ENCODE measurements at regions not wholly inside any gene's neighbourhood (a gene's known extent, or its start where the extent isn't known, plus 50 kb on each side); places are given as distances from the start of the nearest gene placed in this dataset.

DNA sequence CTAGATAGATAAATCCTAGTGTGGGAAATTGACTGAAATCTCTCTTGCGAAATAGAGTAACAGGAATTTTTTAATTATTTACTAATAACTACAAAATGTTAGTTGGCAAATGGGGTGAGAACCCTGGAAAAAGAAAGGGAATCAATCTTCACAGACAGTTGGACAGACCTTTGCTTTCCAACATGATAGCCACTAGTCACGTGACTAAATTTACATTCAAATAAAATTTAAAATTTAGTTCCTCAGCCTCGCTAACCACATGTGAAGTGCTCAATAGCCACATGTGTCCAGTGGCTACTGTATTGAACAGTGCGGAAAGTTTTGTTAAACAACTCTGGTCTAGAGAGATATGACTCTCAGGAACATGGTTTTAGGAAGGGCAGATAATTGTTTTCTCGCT, 289.9 kb upstream of the RASA1 start:
- ChIA-PET CTCF (no interaction called here), POLR2A (no interaction called here)
- WGBS (ENCODE audit: missing lambda C conversion rate), result 69% methylated on average over 5 of the region's 5 CpGs
- DNase-seq (ENCODE audit: low read depth in 1 of 2, low spot score in 1 of 2) (no peak), ATAC-seq (no peak), FAIRE-seq (no peak)
- Histone ChIP-seq H3K4me3 (no peak overlapping the region), H3K4me1 (no peaks in the 10 kb centered on the region; the same call in 2 of the 3 replicates), H3K4me2 (no peak overlapping the region), H3K27ac (no peak overlapping the region), H3K9me3 (no peaks in the 10 kb centered on the region)
- no peak for TF ChIP-seq KDM1A (IDR thresholded peaks at IDR 0.05; ENCODE audit: low read depth)
- TF ChIP-seq HOXB5 (CRISPR knock-in tag; IDR thresholded peaks at IDR 0.05), result no peak
- no peak for TF ChIP-seq USF2 (IDR thresholded peaks at IDR 0.05)
- TF ChIP-seq HEYL (CRISPR knock-in tag; IDR thresholded peaks at IDR 0.05), result no peak
- no peak for TF ChIP-seq MAFK (IDR thresholded peaks at IDR 0.05; ENCODE audit: partially characterized antibody)
- no peak for TF ChIP-seq NR3C1 (IDR thresholded peaks at IDR 0.05)
- TF ChIP-seq FOXS1 (CRISPR knock-in tag; IDR thresholded peaks at IDR 0.05), result no peak
- no peak for TF ChIP-seq RNF2 (IDR thresholded peaks at IDR 0.05; ENCODE audit: borderline replicate concordance, low read depth)

DNA sequence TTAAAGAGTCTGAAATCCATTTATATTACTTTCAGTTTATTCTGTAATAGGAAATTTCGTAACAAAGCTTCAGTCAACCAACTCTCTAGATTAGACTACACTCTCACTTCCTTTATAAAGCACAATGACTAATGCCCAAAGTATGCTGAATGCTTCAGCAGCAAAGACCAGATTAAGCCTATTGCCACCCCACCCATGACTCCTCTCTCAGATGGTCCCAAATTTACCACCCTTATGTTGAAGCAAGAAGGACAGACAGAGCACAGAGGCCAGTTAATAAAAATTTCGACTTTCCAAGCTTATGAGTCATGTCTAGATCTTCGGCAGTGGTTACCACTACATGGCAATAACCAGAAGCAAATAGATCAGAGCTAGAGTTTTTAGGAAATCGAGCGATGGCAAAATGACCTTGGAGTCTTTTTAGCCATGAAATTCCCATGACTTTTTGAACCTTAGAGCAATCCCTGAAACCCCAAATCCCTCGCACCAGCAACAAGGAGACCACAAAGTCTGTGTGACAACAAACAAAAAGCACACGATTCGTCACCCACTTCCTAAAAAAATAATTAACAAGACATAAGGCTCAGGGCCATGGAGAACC, 287.8 kb upstream of the RASA1 start:
- Histone ChIP-seq H3K4me2 (peak overlapping the region; percentile 39), H3K4me3 (no peak overlapping the region), H3K4me1 (no peaks in the 10 kb centered on the region; the same call in 2 of the 3 replicates), H3K27ac (peak overlapping the region in 1 of 2 experiments; percentile 2; a peak in 1 of 6 replicates), H3K9me3 (no peaks in the 10 kb centered on the region)
- 25% methylated on average over 8 of the region's 8 CpGs for WGBS (ENCODE audit: missing lambda C conversion rate)
- ChIA-PET POLR2A (no interaction called here), CTCF (no interaction called here)
- peak; percentile 55 to 66; a peak in 5 of 6 replicates for ATAC-seq
- DNase-seq (ENCODE audit: low read depth in 1 of 2, low spot score in 1 of 2), result peak in 1 of 2 experiments; percentile 18
- TF ChIP-seq CBX8 (IDR thresholded peaks at IDR 0.05) (no peak), FOSL2 (IDR thresholded peaks at IDR 0.05) (no peak), FOSL2 (CRISPR knock-in tag; IDR thresholded peaks at IDR 0.05) (peak; percentile 40; the same call in 1 of the 2 replicates)
- no peak for FAIRE-seq

DNA sequence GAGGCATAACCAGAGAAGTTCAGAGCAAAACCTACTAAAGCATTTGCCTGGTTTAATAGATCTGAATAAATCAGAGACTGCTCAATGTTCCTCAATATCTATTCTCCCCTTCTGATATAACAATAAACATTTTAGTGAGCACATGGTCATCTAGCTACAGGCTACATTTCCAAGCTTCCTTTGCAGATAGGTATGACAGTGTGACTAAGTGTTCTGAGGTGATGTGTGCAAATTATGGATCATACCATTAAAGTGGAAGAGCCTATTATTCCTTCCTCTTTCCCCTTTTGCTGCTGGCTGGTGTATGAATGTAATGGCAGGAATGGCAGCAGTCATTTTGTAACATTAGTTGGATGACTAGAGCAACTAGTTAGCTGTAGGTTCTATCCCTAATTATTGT, 285.8 kb upstream of the RASA1 start:
- H3K9me3 ChIP-seq, result no peaks in the 10 kb centered on the region
- FAIRE-seq, result no peak
- no peak overlapping the region for H3K4me2 ChIP-seq
- no peaks in the 10 kb centered on the region; the same call in 2 of the 3 replicates for H3K4me1 ChIP-seq
- ChIA-PET CTCF (interaction anchor here (0.6 to 1.7 kb wide), 2 partner anchors 14 to 30 kb away, joined by 4 to 8 read pairs; no protein-coding TSS in a partner anchor), POLR2A (no interaction called here)
- TF ChIP-seq NFE2L2 (conservative IDR thresholded peaks at IDR 0.05; ENCODE audit: low read length) (no peak), ZNF302 (CRISPR knock-in tag; IDR thresholded peaks at IDR 0.05) (no peak), KDM5A (IDR thresholded peaks at IDR 0.05) (no peak), ZC3H11A (IDR thresholded peaks at IDR 0.05) (no peak), ZSCAN20 (CRISPR knock-in tag; IDR thresholded peaks at IDR 0.05) (no peak), GATA3 (IDR thresholded peaks at IDR 0.05; ENCODE audit: borderline replicate concordance) (no peak), RCOR1 (IDR thresholded peaks at IDR 0.05; ENCODE audit: low read depth, low read length) (no peak), MYC (IDR thresholded peaks at IDR 0.05; ENCODE audit: borderline replicate concordance, low read length) (no peak)
- no peak for DNase-seq (ENCODE audit: low read depth in 1 of 2, low spot score in 1 of 2)
- no peak overlapping the region for H3K27ac ChIP-seq
- no peak for ATAC-seq
- H3K4me3 ChIP-seq, result no peak overlapping the region

DNA sequence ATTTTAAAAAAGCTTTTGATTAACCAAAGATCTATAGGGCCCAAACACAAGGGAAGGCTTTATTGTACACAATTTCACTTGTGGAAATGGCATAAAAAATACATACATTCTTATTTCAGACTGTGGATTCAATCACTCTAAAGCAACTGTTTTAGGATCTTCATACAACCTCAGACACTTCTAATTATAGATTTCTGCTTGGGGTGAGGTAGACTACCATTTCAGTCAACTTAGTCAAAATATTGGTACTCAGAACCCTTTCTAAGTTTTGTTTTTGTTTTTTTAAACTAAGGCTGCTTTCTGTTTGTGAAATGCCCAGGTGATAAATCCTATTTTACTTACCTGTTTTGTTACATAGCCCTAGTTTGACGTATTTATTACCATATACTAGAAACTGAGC, 284.5 kb upstream of the RASA1 start:
- POLR2A ChIA-PET, result no interaction called here
- TF ChIP-seq CEBPB (IDR thresholded peaks at IDR 0.05) (no peak), ATOH8 (CRISPR knock-in tag; IDR thresholded peaks at IDR 0.05; ENCODE audit: low read depth) (no peak), SREBF2 (IDR thresholded peaks at IDR 0.05) (no peak), HEYL (CRISPR knock-in tag; IDR thresholded peaks at IDR 0.05) (no peak), CBX2 (IDR thresholded peaks at IDR 0.05; ENCODE audit: borderline replicate concordance, low read depth) (no peak), ZC3H11A (IDR thresholded peaks at IDR 0.05) (no peak), POLR2AphosphoS2 (conservative IDR thresholded peaks at IDR 0.05; ENCODE audit: low read length) (no peak), POLR2A (IDR thresholded peaks at IDR 0.05; ENCODE audit: low read length) (no peak), JUN (IDR thresholded peaks at IDR 0.05) (no peak), CHD4 (IDR thresholded peaks at IDR 0.05; ENCODE audit: borderline replicate concordance) (no peak), NFE2L2 (conservative IDR thresholded peaks at IDR 0.05; ENCODE audit: low read length) (no peak), RCOR1 (IDR thresholded peaks at IDR 0.05; ENCODE audit: low read depth, low read length) (no peak)
- TF ChIP-seq, protein P1, sequence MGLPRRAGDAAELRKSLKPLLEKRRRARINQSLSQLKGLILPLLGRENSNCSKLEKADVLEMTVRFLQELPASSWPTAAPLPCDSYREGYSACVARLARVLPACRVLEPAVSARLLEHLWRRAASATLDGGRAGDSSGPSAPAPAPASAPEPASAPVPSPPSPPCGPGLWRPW (IDR thresholded peaks at IDR 0.05), result no peak
- TF ChIP-seq, protein P2, sequence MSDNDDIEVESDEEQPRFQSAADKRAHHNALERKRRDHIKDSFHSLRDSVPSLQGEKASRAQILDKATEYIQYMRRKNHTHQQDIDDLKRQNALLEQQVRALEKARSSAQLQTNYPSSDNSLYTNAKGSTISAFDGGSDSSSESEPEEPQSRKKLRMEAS (IDR thresholded peaks at IDR 0.05), result no peak

More for the DNA sequence above, 284.5 kb upstream of the RASA1 start:
- CTCF ChIA-PET, result no interaction called here
- 26% methylated on average over 1 of the region's 1 CpG for WGBS (ENCODE audit: missing lambda C conversion rate)
- H3K9me3 ChIP-seq, result no peaks in the 10 kb centered on the region
- no peak overlapping the region for H3K4me3 ChIP-seq
- ATAC-seq, result no peak
- no peaks in the 10 kb centered on the region; the same call in 2 of the 3 replicates for H3K4me1 ChIP-seq
- FAIRE-seq, result no peak
- DNase-seq (ENCODE audit: low read depth in 1 of 2, low spot score in 1 of 2), result no peak
- H3K27ac ChIP-seq, result no peak overlapping the region
- H3K4me2 ChIP-seq, result no peak overlapping the region
